ENCODE measurements at regions not wholly inside any gene's neighbourhood (a gene's known extent, or its start where the extent isn't known, plus 50 kb on each side); places are given as distances from the start of the nearest gene placed in this dataset.
"Not testable (repeated sequence)": the region's sequence is repeated elsewhere in the genome, so short reads cannot be mapped to it uniquely, and the experiment has no call there.

GRCh38 chr6:11847515-11848345 is 69.1 kb upstream of the ADTRP start:
- no peak for DNase-seq (ENCODE audit: low spot score)

- DNase-seq (ENCODE audit: low spot score): not testable (repeated sequence)
Measured at GRCh38 chr6:11847068-11847467, 68.5 kb upstream of the ADTRP start.

GRCh38 chr6:11845664-11846577 is 67.3 kb upstream of the ADTRP start:
- DNase-seq (ENCODE audit: low spot score): no peak

GRCh38 chr6:11842795-11843194 is 64.2 kb upstream of the ADTRP start:
- DNase-seq (ENCODE audit: low spot score): not testable (repeated sequence)

GRCh38 chr6:11835065-11835464 is 56.5 kb upstream of the ADTRP start:
- no peak for DNase-seq (ENCODE audit: low spot score)

GRCh38 chr6:11833626-11834592 is 55.3 kb upstream of the ADTRP start:
- no peak for DNase-seq (ENCODE audit: low spot score)

GRCh38 chr6:11831653-11832052 is 53.0 kb upstream of the ADTRP start:
- DNase-seq (ENCODE audit: low spot score): no peak

- no peak for DNase-seq (ENCODE audit: low spot score)
Measured at GRCh38 chr6:11830520-11830919, 51.9 kb upstream of the ADTRP start.

GRCh38 chr6:11830105-11830504 is 51.5 kb upstream of the ADTRP start:
- no peak for DNase-seq (ENCODE audit: low spot score)

- DNase-seq (ENCODE audit: low spot score): no peak
Measured at GRCh38 chr6:11828262-11828870, 49.8 kb upstream of the ADTRP start.
